IMR-90 (cell line): ENCODE measurements at regions not wholly inside any gene's neighbourhood (a gene's known extent, or its start where the extent isn't known, plus 50 kb on each side); places are given as distances from the start of the nearest gene placed in this dataset.

Experiments used
- CTCF ChIP-seq: conservative IDR thresholded peaks from 2 replicates; pipeline ENCODE4 v1.5.1; 2012; ENCODE audit warnings: mild to moderate bottlenecking, low read depth, low read length, improper control_type of control experiment
- ELK1 ChIP-seq: fragments of 150-350 bp; IDR thresholded peaks from 2 replicates; pipeline ENCODE4 v1.6.1; 2016; ENCODE audit warnings: low read depth, mild to moderate bottlenecking, low read length, moderate library complexity, borderline replicate concordance
- RAD21 ChIP-seq: IDR thresholded peaks from 2 replicates; pipeline ENCODE4 v1.6.1; 2012; ENCODE audit warnings: low read length, improper control_type of control experiment
- USF2 ChIP-seq: fragments of 150-350 bp; IDR thresholded peaks from 2 replicates; pipeline ENCODE4 v1.6.1; 2017; ENCODE audit warnings: mild to moderate bottlenecking, antibody characterized with exemption, low read length, low read depth

GRCh38 chr3:159455741-159456181 lies 532.9 kb upstream of the IL12A start:
- TF ChIP-seq ELK1 (no peak), RAD21 (no peak), CTCF (no peak), USF2 (no peak)
